ENCODE measurements at regions not wholly inside any gene's neighbourhood (a gene's known extent, or its start where the extent isn't known, plus 50 kb on each side); places are given as distances from the start of the nearest gene placed in this dataset.

- no peak for TF ChIP-seq PAF1 (CRISPR knock-in tag; IDR thresholded peaks at IDR 0.05)
- TF ChIP-seq CREB3 (CRISPR knock-in tag; IDR thresholded peaks at IDR 0.05): no peak
- no peak for TF ChIP-seq HOXD1 (CRISPR knock-in tag; IDR thresholded peaks at IDR 0.05)
- no peak for TF ChIP-seq ZNF558 (CRISPR knock-in tag; IDR thresholded peaks at IDR 0.05; ENCODE audit: borderline replicate concordance)
- TF ChIP-seq HES4 (CRISPR knock-in tag; IDR thresholded peaks at IDR 0.05; ENCODE audit: borderline replicate concordance): no peak
- no peak for TF ChIP-seq FOXJ3 (CRISPR knock-in tag; IDR thresholded peaks at IDR 0.05; ENCODE audit: borderline replicate concordance)
- TF ChIP-seq RCOR2 (CRISPR knock-in tag; IDR thresholded peaks at IDR 0.05): no peak
- no peak for TF ChIP-seq ZNF790 (CRISPR knock-in tag; IDR thresholded peaks at IDR 0.05; ENCODE audit: borderline replicate concordance)
- no peak for TF ChIP-seq ZNF878 (CRISPR knock-in tag; IDR thresholded peaks at IDR 0.05)
- TF ChIP-seq REXO4 (CRISPR knock-in tag; IDR thresholded peaks at IDR 0.05; ENCODE audit: borderline replicate concordance): no peak
- no peak for TF ChIP-seq ZNF574 (CRISPR knock-in tag; IDR thresholded peaks at IDR 0.05)
- no peak for TF ChIP-seq FOXK1 (CRISPR knock-in tag; IDR thresholded peaks at IDR 0.05; ENCODE audit: borderline replicate concordance, low read depth)
- no peak for TF ChIP-seq ZNF382 (CRISPR knock-in tag; IDR thresholded peaks at IDR 0.05; ENCODE audit: borderline replicate concordance)
- no peak for TF ChIP-seq ZMAT3 (CRISPR knock-in tag; conservative IDR thresholded peaks at IDR 0.05)
- no peak for TF ChIP-seq ZSCAN25 (CRISPR knock-in tag; IDR thresholded peaks at IDR 0.05)
- TF ChIP-seq PTBP1 (IDR thresholded peaks at IDR 0.05; ENCODE audit: low read depth, low read length, poor library complexity, severe bottlenecking): no peak
- no peak for TF ChIP-seq ETS1 (CRISPR knock-in tag; IDR thresholded peaks at IDR 0.05)
- FAIRE-seq (no peak), DNase-seq (ENCODE audit: low spot score) (no peak), ATAC-seq (no peak)
- in situ Hi-C loops (cut with HindIII; ENCODE audit: extremely low pct_ligation_motif_present, low pct_unique_long_range_greater_than_20kb) (no loop called here), intact Hi-C loops (cut with micrococcal nuclease; ENCODE audit: unreplicated experiment) (no loop called here)
- ChIA-PET CTCF (ENCODE audit: low intra/inter-chr PET ratio, low total read pairs) (no interaction called here), POLR2A (no interaction called here)
- Histone ChIP-seq H3K4me2 (ENCODE audit: low read depth, low read length) (no peak overlapping the region), H3K79me2 (ENCODE audit: insufficient read depth, low read length) (no peaks in the 10 kb centered on the region), H3K9me3 (ENCODE audit: low read length) (no peaks in the 10 kb centered on the region), H3K4me3 (replicated peaks in 1 of 3; ENCODE audit: insufficient read depth in 1 of 3, low read depth in 2 of 3, low read length in 3 of 3) (no peak overlapping the region), H3K9ac (ENCODE audit: insufficient read depth, low read depth, low read length) (no peak overlapping the region), H3K36me3 (replicated peaks in 1 of 2; ENCODE audit: control insufficient read depth in 1 of 2, insufficient read depth in 2 of 2, low read length in 2 of 2) (no peaks in the 10 kb centered on the region), H3K4me1 (ENCODE audit: insufficient read depth, low read length) (no peaks in the 10 kb centered on the region), H3K27me3 (ENCODE audit: control insufficient read depth in 1 of 2, insufficient read depth in 2 of 2, low read length in 2 of 2) (peaks cover 3 to 17% of the 10 kb centered on the region in 2 experiments; a peak in 3 of 5 replicates), H4K20me1 (ENCODE audit: insufficient read depth, low read length) (no peaks in the 10 kb centered on the region), H2AFZ (ENCODE audit: low read length) (no peak overlapping the region), H3K27ac (ENCODE audit: extremely low read length, insufficient read depth, low read length) (no peak overlapping the region)
- no TSS peak for BruUV-seq (replicated peaks)
Observed at GRCh38 chr16:66219491-66219890, 147.0 kb upstream of the CDH5 start.
